ENCODE measurements at regions not wholly inside any gene's neighbourhood (a gene's known extent, or its start where the extent isn't known, plus 50 kb on each side); places are given as distances from the start of the nearest gene placed in this dataset.

GRCh38 chr10:17504547-17505245, 50.3 kb upstream of the ST8SIA6 start:
- TF ChIP-seq SP1 (IDR thresholded peaks at IDR 0.05; ENCODE audit: low read depth) (no peak), CTCF (IDR thresholded peaks at IDR 0.05 in 2 of 3, conservative IDR thresholded peaks at IDR 0.05 in 1 of 3; ENCODE audit: borderline replicate concordance in 1 of 3, insufficient read depth in 1 of 3, low read depth in 2 of 3, low read length in 2 of 3) (no peak), POLR2AphosphoS5 (IDR thresholded peaks at IDR 0.05; ENCODE audit: low read depth, low read length) (no peak), POLR2A (IDR thresholded peaks at IDR 0.05; ENCODE audit: borderline replicate concordance, extremely low read depth, insufficient read depth, insufficient read length) (no peak), SRF (IDR thresholded peaks at IDR 0.05; ENCODE audit: low read depth) (no peak), ZNF274 (IDR thresholded peaks at IDR 0.05; ENCODE audit: low read depth, low read length) (no peak), MAX (IDR thresholded peaks at IDR 0.05) (no peak), JUND (IDR thresholded peaks at IDR 0.05) (no peak), EZH2 (IDR thresholded peaks at IDR 0.05) (no peak), TCF7L2 (IDR thresholded peaks at IDR 0.05; ENCODE audit: borderline replicate concordance, extremely low read depth, insufficient read depth, insufficient read length) (no peak), CEBPB (IDR thresholded peaks at IDR 0.05; ENCODE audit: low read depth) (no peak), YY1 (IDR thresholded peaks at IDR 0.05; ENCODE audit: extremely low read depth, insufficient replicate concordance, low read depth, low read length) (no peak)
- TF ChIP-seq, protein P1, sequence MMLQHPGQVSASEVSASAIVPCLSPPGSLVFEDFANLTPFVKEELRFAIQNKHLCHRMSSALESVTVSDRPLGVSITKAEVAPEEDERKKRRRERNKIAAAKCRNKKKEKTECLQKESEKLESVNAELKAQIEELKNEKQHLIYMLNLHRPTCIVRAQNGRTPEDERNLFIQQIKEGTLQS (IDR thresholded peaks at IDR 0.05), result no peak
